ENCODE measurements at regions not wholly inside any gene's neighbourhood (a gene's known extent, or its start where the extent isn't known, plus 50 kb on each side); places are given as distances from the start of the nearest gene placed in this dataset. TPM values are rescaled to one million over a fixed set of nuclear protein-coding genes. Genes with fewer than 3 reads are reported as not detected.

Small RNA genes in the stretch of these regions (small RNA-seq; reads per million reads assigned to genes)
- gene RF00026 (ENCODE audit: low replicate concordance): not detected
- not detected for gene RNU7-90P (ENCODE audit: low replicate concordance)
